ENCODE measurements at regions not wholly inside any gene's neighbourhood (a gene's known extent, or its start where the extent isn't known, plus 50 kb on each side); places are given as distances from the start of the nearest gene placed in this dataset.
"Not testable (repeated sequence)": the region's sequence is repeated elsewhere in the genome, so short reads cannot be mapped to it uniquely, and the experiment has no call there.

DNA sequence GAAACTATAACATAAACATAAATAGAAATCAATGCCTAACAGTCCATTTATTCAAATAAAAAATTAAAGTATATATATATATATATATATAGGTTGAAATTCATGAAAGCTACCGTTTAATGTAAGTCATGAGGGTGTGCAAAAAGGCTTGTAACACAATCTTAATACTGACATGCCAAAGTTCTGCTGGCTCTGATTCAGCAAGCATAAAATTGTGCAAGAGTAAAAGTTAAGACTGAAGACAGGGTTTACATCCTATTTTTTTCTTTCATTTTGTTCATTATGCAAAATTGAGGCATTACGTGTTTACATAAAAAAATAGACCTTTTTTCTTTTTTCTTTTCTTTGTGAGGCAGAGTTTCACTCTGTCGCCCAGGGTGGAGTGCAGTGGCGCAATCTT, 984.2 kb downstream of the FSCB start:
- H3K4me2 ChIP-seq (ENCODE audit: low read length), result no peak overlapping the region
- no peaks in the 10 kb centered on the region for H3K4me1 ChIP-seq (ENCODE audit: insufficient read depth, low read length)
- H3K36me3 ChIP-seq (ENCODE audit: low read depth, low read length), result no peaks in the 10 kb centered on the region
- no TSS peak for BruUV-seq (replicated peaks)
- DNase-seq (no peak), ATAC-seq (no peak)
- no peaks in the 10 kb centered on the region for H3K9me3 ChIP-seq (ENCODE audit: low read length)
- no peaks in the 10 kb centered on the region for H4K20me1 ChIP-seq (ENCODE audit: low read length)
- ChIA-PET POLR2A (ENCODE audit: unreplicated experiment) (no interaction called here), CTCF (no interaction called here)
- TF ChIP-seq, protein P1, sequence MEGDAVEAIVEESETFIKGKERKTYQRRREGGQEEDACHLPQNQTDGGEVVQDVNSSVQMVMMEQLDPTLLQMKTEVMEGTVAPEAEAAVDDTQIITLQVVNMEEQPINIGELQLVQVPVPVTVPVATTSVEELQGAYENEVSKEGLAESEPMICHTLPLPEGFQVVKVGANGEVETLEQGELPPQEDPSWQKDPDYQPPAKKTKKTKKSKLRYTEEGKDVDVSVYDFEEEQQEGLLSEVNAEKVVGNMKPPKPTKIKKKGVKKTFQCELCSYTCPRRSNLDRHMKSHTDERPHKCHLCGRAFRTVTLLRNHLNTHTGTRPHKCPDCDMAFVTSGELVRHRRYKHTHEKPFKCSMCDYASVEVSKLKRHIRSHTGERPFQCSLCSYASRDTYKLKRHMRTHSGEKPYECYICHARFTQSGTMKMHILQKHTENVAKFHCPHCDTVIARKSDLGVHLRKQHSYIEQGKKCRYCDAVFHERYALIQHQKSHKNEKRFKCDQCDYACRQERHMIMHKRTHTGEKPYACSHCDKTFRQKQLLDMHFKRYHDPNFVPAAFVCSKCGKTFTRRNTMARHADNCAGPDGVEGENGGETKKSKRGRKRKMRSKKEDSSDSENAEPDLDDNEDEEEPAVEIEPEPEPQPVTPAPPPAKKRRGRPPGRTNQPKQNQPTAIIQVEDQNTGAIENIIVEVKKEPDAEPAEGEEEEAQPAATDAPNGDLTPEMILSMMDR (conservative IDR thresholded peaks at IDR 0.05; ENCODE audit: low read depth, low read length), result no peak
- TF ChIP-seq EZH2phosphoT487 (IDR thresholded peaks at IDR 0.05; ENCODE audit: borderline replicate concordance, low read length), result no peak
- TF ChIP-seq EZH2 (IDR thresholded peaks at IDR 0.05; ENCODE audit: low read length, unreplicated experiment), result no peak
- H2AFZ ChIP-seq (ENCODE audit: low read length), result no peak overlapping the region
- no peak overlapping the region for H3K27ac ChIP-seq (ENCODE audit: low read length)
- intact Hi-C loops (cut with micrococcal nuclease), result no loop called here
- no peaks in the 10 kb centered on the region for H3F3A ChIP-seq (ENCODE audit: low read length, unreplicated experiment)
- no peaks in the 10 kb centered on the region for H3K9me2 ChIP-seq (replicated peaks; ENCODE audit: low read length)
- no peaks in the 10 kb centered on the region for H3K79me2 ChIP-seq (ENCODE audit: low read length)
- no peak overlapping the region for H3K9ac ChIP-seq (ENCODE audit: low read length)
- H3K27me3 ChIP-seq (ENCODE audit: low read length), result no peaks in the 10 kb centered on the region
- no peak overlapping the region for H3K4me3 ChIP-seq (ENCODE audit: low read length)

DNA sequence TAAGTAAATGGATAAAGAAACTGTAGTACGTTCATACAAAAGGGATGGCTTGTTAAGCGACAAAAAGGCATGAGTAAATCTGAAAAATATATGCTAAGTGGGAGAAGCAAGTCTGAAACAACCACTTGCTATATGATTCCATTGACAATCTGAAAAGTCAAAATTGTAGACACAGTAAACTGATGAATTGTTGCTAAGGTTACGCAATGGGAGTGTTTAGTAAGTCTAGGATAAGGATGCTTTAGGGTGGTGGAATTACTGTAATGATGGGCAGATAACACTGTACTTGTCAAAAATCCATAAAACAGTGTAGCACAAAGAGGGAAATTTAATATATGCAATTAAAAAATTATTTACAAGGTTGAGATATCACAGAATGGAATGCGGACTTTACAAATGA, 984.9 kb downstream of the FSCB start:
- POLR2A ChIA-PET (ENCODE audit: unreplicated experiment), result no interaction called here
- no peaks in the 10 kb centered on the region for H3K9me2 ChIP-seq (replicated peaks; ENCODE audit: low read length)

DNA sequence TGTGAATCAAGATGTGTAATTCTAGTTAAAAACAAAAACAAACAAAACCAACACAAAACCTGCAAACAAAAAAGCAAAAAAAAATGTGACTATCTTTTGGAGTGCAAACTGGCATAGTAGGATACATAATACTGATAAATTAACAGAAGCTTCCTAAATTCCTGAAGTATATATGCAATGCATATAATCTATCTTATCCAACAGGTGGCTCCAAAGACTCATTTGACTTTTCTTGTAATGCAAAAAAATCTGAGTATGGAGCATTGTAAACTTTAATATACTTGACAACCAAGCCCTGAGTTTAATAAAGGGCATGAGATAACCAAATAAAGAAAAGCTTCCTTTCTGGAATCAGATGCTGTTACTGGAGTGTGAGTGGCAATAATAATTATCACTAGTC, 1003.6 kb downstream of the FSCB start:
- no peak overlapping the region for H2AFZ ChIP-seq (ENCODE audit: low read length)

More for the DNA sequence above, 984.9 kb downstream of the FSCB start:
- no peak overlapping the region for H3K27ac ChIP-seq (ENCODE audit: low read length)
- H3K36me3 ChIP-seq (ENCODE audit: low read depth, low read length), result no peaks in the 10 kb centered on the region
- no peaks in the 10 kb centered on the region for H3K79me2 ChIP-seq (ENCODE audit: low read length)
- DNase-seq (no peak), ATAC-seq (no peak)
- no peaks in the 10 kb centered on the region for H3K27me3 ChIP-seq (ENCODE audit: low read length)
- no peak overlapping the region for H3K9ac ChIP-seq (ENCODE audit: low read length)
- no peak overlapping the region for H3K4me3 ChIP-seq (ENCODE audit: low read length)
- no peak for TF ChIP-seq EZH2phosphoT487 (IDR thresholded peaks at IDR 0.05; ENCODE audit: borderline replicate concordance, low read length)
- TF ChIP-seq, protein P1 (conservative IDR thresholded peaks at IDR 0.05; ENCODE audit: low read depth, low read length), result no peak
- no peak for TF ChIP-seq EZH2 (IDR thresholded peaks at IDR 0.05; ENCODE audit: low read length, unreplicated experiment)
- no TSS peak for BruUV-seq (replicated peaks)
- no peaks in the 10 kb centered on the region for H4K20me1 ChIP-seq (ENCODE audit: low read length)
- H3K9me3 ChIP-seq (ENCODE audit: low read length), result no peaks in the 10 kb centered on the region
- no peaks in the 10 kb centered on the region for H3K4me1 ChIP-seq (ENCODE audit: insufficient read depth, low read length)
- CTCF ChIA-PET, result no interaction called here
- no peak overlapping the region for H3K4me2 ChIP-seq (ENCODE audit: low read length)
- no peaks in the 10 kb centered on the region for H3F3A ChIP-seq (ENCODE audit: low read length, unreplicated experiment)
- no peak overlapping the region for H2AFZ ChIP-seq (ENCODE audit: low read length)
- intact Hi-C loops (cut with micrococcal nuclease), result no loop called here

DNA sequence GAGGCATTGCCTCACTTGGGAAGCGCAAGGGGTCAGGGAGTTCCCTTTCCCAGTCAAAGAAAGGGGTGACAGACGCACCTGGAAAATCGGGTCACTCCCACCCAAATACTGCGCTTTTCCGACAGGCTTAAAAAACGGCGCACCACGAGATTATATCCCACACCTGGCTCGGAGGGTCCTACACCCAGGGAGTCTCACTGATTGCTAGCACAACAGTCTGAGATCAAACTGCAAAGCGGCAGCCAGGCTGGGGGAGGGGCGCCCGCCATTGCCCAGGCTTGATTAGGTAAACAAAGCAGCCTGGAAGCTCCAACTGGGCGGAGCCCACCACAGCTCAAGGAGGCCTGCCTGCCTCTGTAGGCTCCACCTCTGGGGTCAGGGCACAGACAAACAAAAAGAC, 1014.7 kb downstream of the FSCB start:
- POLR2A ChIA-PET (ENCODE audit: unreplicated experiment); H3K4me1 ChIP-seq (ENCODE audit: insufficient read depth, low read length); intact Hi-C loops (cut with micrococcal nuclease); DNase-seq; H3F3A ChIP-seq (ENCODE audit: low read length, unreplicated experiment); H3K4me3 ChIP-seq (ENCODE audit: low read length); H3K9me2 ChIP-seq (replicated peaks; ENCODE audit: low read length); CTCF ChIA-PET; H3K9me3 ChIP-seq (ENCODE audit: low read length); H2AFZ ChIP-seq (ENCODE audit: low read length); H3K4me2 ChIP-seq (ENCODE audit: low read length); H3K79me2 ChIP-seq (ENCODE audit: low read length); H3K36me3 ChIP-seq (ENCODE audit: low read depth, low read length); ATAC-seq; H3K27ac ChIP-seq (ENCODE audit: low read length); H4K20me1 ChIP-seq (ENCODE audit: low read length); BruUV-seq (replicated peaks); H3K9ac ChIP-seq (ENCODE audit: low read length); H3K27me3 ChIP-seq (ENCODE audit: low read length): not testable (repeated sequence)

More for the DNA sequence above, 1003.6 kb downstream of the FSCB start:
- Histone ChIP-seq H3K4me2 (ENCODE audit: low read length) (no peak overlapping the region), H3K27ac (ENCODE audit: low read length) (no peak overlapping the region), H3K9me3 (ENCODE audit: low read length) (no peaks in the 10 kb centered on the region), H3K4me3 (ENCODE audit: low read length) (no peak overlapping the region), H3F3A (ENCODE audit: low read length, unreplicated experiment) (no peaks in the 10 kb centered on the region), H3K9ac (ENCODE audit: low read length) (no peak overlapping the region), H3K4me1 (ENCODE audit: insufficient read depth, low read length) (no peaks in the 10 kb centered on the region), H3K27me3 (ENCODE audit: low read length) (no peaks in the 10 kb centered on the region), H3K79me2 (ENCODE audit: low read length) (no peaks in the 10 kb centered on the region), H4K20me1 (ENCODE audit: low read length) (no peaks in the 10 kb centered on the region), H3K9me2 (replicated peaks; ENCODE audit: low read length) (no peaks in the 10 kb centered on the region), H3K36me3 (ENCODE audit: low read depth, low read length) (no peaks in the 10 kb centered on the region)
- CTCF ChIA-PET, result interaction anchor here (0.5 to 0.6 kb wide), 5 partner anchors 11 to 990 kb away, joined by 3 to 4 read pairs (median 3); no protein-coding TSS in a partner anchor
- BruUV-seq (replicated peaks), result no TSS peak
- TF ChIP-seq, protein P1 (conservative IDR thresholded peaks at IDR 0.05; ENCODE audit: low read depth, low read length), result peak; percentile 61
- TF ChIP-seq EZH2phosphoT487 (IDR thresholded peaks at IDR 0.05; ENCODE audit: borderline replicate concordance, low read length), result no peak
- no peak for TF ChIP-seq EZH2 (IDR thresholded peaks at IDR 0.05; ENCODE audit: low read length, unreplicated experiment)
- ATAC-seq, result peak; percentile 92
- POLR2A ChIA-PET (ENCODE audit: unreplicated experiment), result no interaction called here
- peak; percentile 45 for DNase-seq
- intact Hi-C loops (cut with micrococcal nuclease), result loop anchor here (1.0 to 5.0 kb wide), 7 partner anchors 292 to 1343 kb away; no protein-coding TSS in a partner anchor

Measured in PC-3 (cell line).